Neural cell (in vitro differentiated cells): ENCODE measurements at regions not wholly inside any gene's neighbourhood (a gene's known extent, or its start where the extent isn't known, plus 50 kb on each side); places are given as distances from the start of the nearest gene placed in this dataset.

Experiments
- H2AFZ ChIP-seq: fragments of 200-600, 300-800 bp; sonication (generic), shearing (Covaris generic); 2 replicates; pipeline ENCODE4 v1.6.0; 2014; ENCODE audit warnings: low read depth, mild to moderate bottlenecking, antibody characterized with exemption, low read length, moderate library complexity
- H3F3A ChIP-seq: fragments of 200-600 bp; shearing (Covaris generic); 2 replicates; pipeline ENCODE4 v1.6.1; 2016; ENCODE audit warnings: mild to moderate bottlenecking, moderate library complexity, mixed read lengths, antibody characterized with exemption, low read length; ENCODE audit not compliant: insufficient read depth, poor library complexity, severe bottlenecking
- H3K27ac ChIP-seq: fragments of 200-600, 300-800 bp; sonication (generic), shearing (Covaris generic); 2 replicates; pipeline ENCODE4 v1.5.1; 2014; ENCODE audit warnings: mild to moderate bottlenecking, low read length, moderate library complexity
- H3K27me3 ChIP-seq: fragments of 300-800, 200-600 bp; sonication (generic), shearing (Covaris generic); 2 replicates; pipeline ENCODE4 v1.6.0; 2014; ENCODE audit warnings: mild to moderate bottlenecking, low read depth, low read length, moderate library complexity; ENCODE audit not compliant: insufficient read depth
- H3K36me3 ChIP-seq: fragments of 300-800, 200-600 bp; sonication (generic), shearing (Covaris generic); 2 replicates; pipeline ENCODE4 v1.5.1; 2014; ENCODE audit warnings: mild to moderate bottlenecking, antibody characterized with exemption, low read length, moderate library complexity; ENCODE audit not compliant: insufficient read depth
- H3K4me2 ChIP-seq: fragments of 300-800, 200-600 bp; sonication (generic), shearing (Covaris generic); 2 replicates; pipeline ENCODE4 v1.6.0; 2014; ENCODE audit warnings: mild to moderate bottlenecking, low read length
- H3K4me3 ChIP-seq: fragments of 300-800, 200-600 bp; sonication (generic), shearing (Covaris generic); 2 replicates; pipeline ENCODE4 v1.5.1; 2014; ENCODE audit warnings: mild to moderate bottlenecking, low read length, moderate library complexity
- H3K79me2 ChIP-seq: fragments of 200-600 bp; shearing (Covaris generic); replicated peaks from 2 replicates; pipeline ENCODE4 v1.6.0; 2014; ENCODE audit warnings: mild to moderate bottlenecking, low read length, moderate library complexity; ENCODE audit not compliant: insufficient read depth
- H3K9ac ChIP-seq: fragments of 300-800, 200-600 bp; sonication (generic), shearing (Covaris generic); 2 replicates; pipeline ENCODE4 v1.6.1; 2016; ENCODE audit warnings: mild to moderate bottlenecking, low read length, mixed read lengths
- H3K9me2 ChIP-seq: fragments of 200-600 bp; shearing (Covaris generic); 2 replicates; pipeline ENCODE4 v1.6.1; 2016; ENCODE audit warnings: mild to moderate bottlenecking, low read length, mixed read lengths; ENCODE audit not compliant: insufficient read depth
- H3K9me3 ChIP-seq: fragments of 200-600, 300-800 bp; sonication (generic), shearing (Covaris generic); 2 replicates; pipeline ENCODE4 v1.6.1; 2016; ENCODE audit warnings: mild to moderate bottlenecking, mixed run types, low read length, moderate library complexity, mixed read lengths
- H4K20me1 ChIP-seq: fragments of 200-600 bp; shearing (Covaris generic); 2 replicates; pipeline ENCODE4 v1.6.1; 2016; ENCODE audit warnings: mild to moderate bottlenecking, mixed run types; ENCODE audit not compliant: insufficient read depth
- EP300 ChIP-seq: fragments of 450-650 bp; conservative IDR thresholded peaks from 2 replicates; pipeline ENCODE4 v1.6.1; 2014; ENCODE audit warnings: antibody characterized with exemption, mild to moderate bottlenecking, moderate library complexity; ENCODE audit not compliant: poor library complexity, severe bottlenecking
- EZH2 ChIP-seq: fragments of 200-600, 300-800 bp; shearing (Covaris generic), sonication (generic); IDR thresholded peaks from 2 replicates; pipeline ENCODE4 v1.6.1; 2014; ENCODE audit warnings: antibody characterized with exemption, low read length, borderline replicate concordance, mild to moderate bottlenecking; ENCODE audit not compliant: insufficient read depth, poor library complexity, severe bottlenecking
- MXI1 ChIP-seq: fragments of 450-650 bp; conservative IDR thresholded peaks from 2 replicates; pipeline ENCODE4 v1.6.1; 2014; ENCODE audit warnings: antibody characterized with exemption, mild to moderate bottlenecking; ENCODE audit not compliant: poor library complexity, severe bottlenecking
- POLR2AphosphoS5 ChIP-seq: IDR thresholded peaks from 2 replicates; pipeline ENCODE4 v1.6.1; 2012
- RAD21 ChIP-seq: fragments of 450-650 bp; conservative IDR thresholded peaks from 2 replicates; pipeline ENCODE4 v1.6.1; 2014; ENCODE audit warnings: antibody characterized with exemption, mild to moderate bottlenecking, moderate library complexity
- SMC3 ChIP-seq: fragments of 450-650 bp; conservative IDR thresholded peaks from 2 replicates; pipeline ENCODE4 v1.6.1; 2014; ENCODE audit warnings: antibody characterized with exemption, mild to moderate bottlenecking, moderate library complexity; ENCODE audit not compliant: poor library complexity
- TAF1 ChIP-seq: IDR thresholded peaks from 2 replicates; pipeline ENCODE4 v1.6.1; 2012; ENCODE audit warnings: low read depth
- TF ChIP-seq, protein P1 (sequence below): fragments of 450-650 bp; IDR thresholded peaks from 2 replicates; pipeline ENCODE4 v1.5.1; 2014; ENCODE audit warnings: antibody characterized with exemption, mild to moderate bottlenecking, moderate library complexity; ENCODE audit not compliant: poor library complexity, severe bottlenecking
- TF ChIP-seq, protein P2 (sequence below): IDR thresholded peaks from 2 replicates; pipeline ENCODE4 v1.6.1; 2012; ENCODE audit warnings: borderline replicate concordance

DNA sequence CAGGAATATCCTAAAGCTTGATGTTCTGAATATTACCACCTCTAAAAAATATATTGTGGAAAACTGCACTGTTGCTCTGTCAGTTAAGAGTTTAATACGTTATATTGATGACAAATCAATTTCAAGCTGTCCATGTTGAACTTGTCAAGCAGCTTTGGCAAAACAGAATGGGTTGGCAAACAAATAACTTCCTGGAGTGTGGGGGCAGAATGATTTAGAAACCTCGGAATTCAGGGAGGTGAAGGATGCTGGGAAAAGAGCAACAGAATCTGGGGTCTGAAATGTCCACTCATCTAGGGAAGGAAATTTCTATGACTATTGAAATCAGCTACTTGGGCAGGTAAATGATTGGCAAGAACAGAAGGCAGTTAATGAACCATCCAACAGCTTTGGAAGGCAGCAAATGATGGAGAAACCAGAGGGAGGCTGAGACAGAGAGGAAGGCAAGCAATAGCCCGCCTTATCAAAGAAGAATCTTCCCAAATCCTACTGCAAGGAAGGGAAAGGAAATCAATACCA is 95.1 kb upstream of the PALS2 start (continued):
- TF ChIP-seq, protein P1, sequence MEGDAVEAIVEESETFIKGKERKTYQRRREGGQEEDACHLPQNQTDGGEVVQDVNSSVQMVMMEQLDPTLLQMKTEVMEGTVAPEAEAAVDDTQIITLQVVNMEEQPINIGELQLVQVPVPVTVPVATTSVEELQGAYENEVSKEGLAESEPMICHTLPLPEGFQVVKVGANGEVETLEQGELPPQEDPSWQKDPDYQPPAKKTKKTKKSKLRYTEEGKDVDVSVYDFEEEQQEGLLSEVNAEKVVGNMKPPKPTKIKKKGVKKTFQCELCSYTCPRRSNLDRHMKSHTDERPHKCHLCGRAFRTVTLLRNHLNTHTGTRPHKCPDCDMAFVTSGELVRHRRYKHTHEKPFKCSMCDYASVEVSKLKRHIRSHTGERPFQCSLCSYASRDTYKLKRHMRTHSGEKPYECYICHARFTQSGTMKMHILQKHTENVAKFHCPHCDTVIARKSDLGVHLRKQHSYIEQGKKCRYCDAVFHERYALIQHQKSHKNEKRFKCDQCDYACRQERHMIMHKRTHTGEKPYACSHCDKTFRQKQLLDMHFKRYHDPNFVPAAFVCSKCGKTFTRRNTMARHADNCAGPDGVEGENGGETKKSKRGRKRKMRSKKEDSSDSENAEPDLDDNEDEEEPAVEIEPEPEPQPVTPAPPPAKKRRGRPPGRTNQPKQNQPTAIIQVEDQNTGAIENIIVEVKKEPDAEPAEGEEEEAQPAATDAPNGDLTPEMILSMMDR = no peak

DNA sequence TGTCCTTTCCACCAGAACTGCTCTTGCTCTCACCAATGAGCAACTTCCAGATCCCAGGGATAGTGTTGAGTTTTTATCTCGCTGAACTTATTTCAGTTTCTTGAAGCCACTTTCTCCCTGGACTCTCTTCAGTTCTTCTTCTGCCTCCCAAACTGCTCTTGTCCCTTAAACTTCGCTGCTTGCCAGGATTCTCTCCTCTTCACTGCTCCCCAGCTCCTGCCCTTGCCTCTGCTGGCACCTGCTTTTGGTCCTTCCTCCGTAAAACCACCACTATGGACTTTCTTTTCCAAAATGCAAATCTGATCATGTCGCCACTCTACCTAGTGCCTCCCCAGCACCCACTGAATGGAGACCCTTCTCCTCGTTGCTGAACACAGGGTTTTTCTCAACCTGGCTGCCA is 92.8 kb upstream of the PALS2 start:
- H3F3A ChIP-seq = no peaks in the 10 kb centered on the region
- H2AFZ ChIP-seq = no peak overlapping the region
- H3K27ac ChIP-seq = no peak overlapping the region
- no peaks in the 10 kb centered on the region for H3K27me3 ChIP-seq
- H3K4me2 ChIP-seq = no peak overlapping the region
- no peak overlapping the region for H3K4me3 ChIP-seq
- H3K9me3 ChIP-seq = no peaks in the 10 kb centered on the region
- H3K9me2 ChIP-seq = no peaks in the 10 kb centered on the region
- no peak overlapping the region for H3K9ac ChIP-seq
- H4K20me1 ChIP-seq = no peaks in the 10 kb centered on the region
- TF ChIP-seq POLR2AphosphoS5 = no peak
- no peak for TF ChIP-seq SMC3
- TF ChIP-seq EZH2 = no peak
- no peak for TF ChIP-seq TAF1
- TF ChIP-seq MXI1 = no peak
- no peak for TF ChIP-seq RAD21
- TF ChIP-seq, protein P1 = no peak
- TF ChIP-seq, protein P2, sequence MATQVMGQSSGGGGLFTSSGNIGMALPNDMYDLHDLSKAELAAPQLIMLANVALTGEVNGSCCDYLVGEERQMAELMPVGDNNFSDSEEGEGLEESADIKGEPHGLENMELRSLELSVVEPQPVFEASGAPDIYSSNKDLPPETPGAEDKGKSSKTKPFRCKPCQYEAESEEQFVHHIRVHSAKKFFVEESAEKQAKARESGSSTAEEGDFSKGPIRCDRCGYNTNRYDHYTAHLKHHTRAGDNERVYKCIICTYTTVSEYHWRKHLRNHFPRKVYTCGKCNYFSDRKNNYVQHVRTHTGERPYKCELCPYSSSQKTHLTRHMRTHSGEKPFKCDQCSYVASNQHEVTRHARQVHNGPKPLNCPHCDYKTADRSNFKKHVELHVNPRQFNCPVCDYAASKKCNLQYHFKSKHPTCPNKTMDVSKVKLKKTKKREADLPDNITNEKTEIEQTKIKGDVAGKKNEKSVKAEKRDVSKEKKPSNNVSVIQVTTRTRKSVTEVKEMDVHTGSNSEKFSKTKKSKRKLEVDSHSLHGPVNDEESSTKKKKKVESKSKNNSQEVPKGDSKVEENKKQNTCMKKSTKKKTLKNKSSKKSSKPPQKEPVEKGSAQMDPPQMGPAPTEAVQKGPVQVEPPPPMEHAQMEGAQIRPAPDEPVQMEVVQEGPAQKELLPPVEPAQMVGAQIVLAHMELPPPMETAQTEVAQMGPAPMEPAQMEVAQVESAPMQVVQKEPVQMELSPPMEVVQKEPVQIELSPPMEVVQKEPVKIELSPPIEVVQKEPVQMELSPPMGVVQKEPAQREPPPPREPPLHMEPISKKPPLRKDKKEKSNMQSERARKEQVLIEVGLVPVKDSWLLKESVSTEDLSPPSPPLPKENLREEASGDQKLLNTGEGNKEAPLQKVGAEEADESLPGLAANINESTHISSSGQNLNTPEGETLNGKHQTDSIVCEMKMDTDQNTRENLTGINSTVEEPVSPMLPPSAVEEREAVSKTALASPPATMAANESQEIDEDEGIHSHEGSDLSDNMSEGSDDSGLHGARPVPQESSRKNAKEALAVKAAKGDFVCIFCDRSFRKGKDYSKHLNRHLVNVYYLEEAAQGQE = no peak
- no peak for TF ChIP-seq EP300
- H3K36me3 ChIP-seq = no peaks in the 10 kb centered on the region
- no peaks in the 10 kb centered on the region for H3K79me2 ChIP-seq

DNA sequence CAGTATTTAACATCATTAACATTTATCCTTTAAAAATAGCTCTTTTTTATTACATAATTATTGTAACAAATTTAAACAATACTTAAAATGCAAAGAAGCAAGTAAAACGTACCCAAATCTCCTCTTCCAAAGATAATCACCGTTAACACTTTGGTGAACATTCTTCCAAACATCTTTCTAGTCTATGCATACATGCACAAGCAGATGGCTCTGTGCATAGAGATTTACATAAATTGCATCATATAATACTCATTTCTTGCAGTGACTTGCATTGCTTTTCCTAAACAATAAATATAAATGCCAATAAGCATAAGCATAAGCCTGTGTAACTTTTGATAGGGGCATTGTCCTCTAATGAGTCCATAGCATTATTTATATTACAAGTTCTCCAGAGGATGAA is 89.4 kb upstream of the PALS2 start:
- H3K9me3 ChIP-seq = no peaks in the 10 kb centered on the region
- no peaks in the 10 kb centered on the region for H3K27me3 ChIP-seq
- H3F3A ChIP-seq = no peaks in the 10 kb centered on the region
- H3K36me3 ChIP-seq = no peaks in the 10 kb centered on the region
- no peak overlapping the region for H3K9ac ChIP-seq
- H3K9me2 ChIP-seq = no peaks in the 10 kb centered on the region
- H4K20me1 ChIP-seq = no peaks in the 10 kb centered on the region
- H2AFZ ChIP-seq = no peak overlapping the region
- no peak overlapping the region for H3K27ac ChIP-seq
- no peak for TF ChIP-seq EP300
- TF ChIP-seq, protein P2 = no peak
- TF ChIP-seq MXI1 = no peak
- TF ChIP-seq SMC3 = no peak
- TF ChIP-seq POLR2AphosphoS5 = no peak
- no peak for TF ChIP-seq RAD21
- no peak overlapping the region for H3K4me2 ChIP-seq
- H3K79me2 ChIP-seq = no peaks in the 10 kb centered on the region
- no peak overlapping the region for H3K4me3 ChIP-seq
